ENCODE measurements at regions not wholly inside any gene's neighbourhood (a gene's known extent, or its start where the extent isn't known, plus 50 kb on each side); places are given as distances from the start of the nearest gene placed in this dataset.

DNA sequence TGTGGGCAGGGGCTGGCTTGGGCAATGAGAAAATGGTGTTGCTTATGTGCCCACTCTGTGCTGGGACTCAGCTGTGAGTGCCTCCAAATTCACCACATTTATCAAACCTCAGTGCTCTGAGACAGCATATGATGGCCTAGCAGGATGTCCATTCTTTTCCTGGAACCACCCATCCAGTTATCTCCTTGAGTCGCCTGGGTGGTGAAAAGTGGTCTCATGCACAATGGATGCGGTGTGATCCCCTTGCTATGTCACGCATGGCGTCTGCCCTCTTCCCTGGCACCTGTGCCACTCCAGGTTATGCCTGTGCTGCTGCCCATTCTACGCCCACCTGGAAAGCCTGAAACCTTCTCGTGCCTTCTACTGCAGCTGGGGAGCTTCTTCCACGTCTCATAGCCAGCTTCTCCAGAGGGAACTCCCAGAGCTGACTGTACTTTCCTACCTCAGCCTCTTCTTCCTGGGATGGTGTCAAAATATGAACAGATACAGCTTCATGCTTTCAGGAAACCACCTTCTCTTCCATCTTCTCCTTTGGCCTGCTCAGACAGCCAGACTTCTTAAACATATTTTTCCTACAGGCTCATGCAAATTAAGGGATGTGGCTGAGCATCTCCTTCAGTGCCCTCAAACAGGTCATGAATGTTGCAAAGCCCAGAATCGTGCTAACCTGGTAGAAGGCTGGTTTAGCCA lies 147.3 kb downstream of the PFKFB3 start:
- WGBS, 2 donors: 93 to 96% methylated on average over 8 of the region's 8 CpGs
- TF ChIP-seq, protein P1, sequence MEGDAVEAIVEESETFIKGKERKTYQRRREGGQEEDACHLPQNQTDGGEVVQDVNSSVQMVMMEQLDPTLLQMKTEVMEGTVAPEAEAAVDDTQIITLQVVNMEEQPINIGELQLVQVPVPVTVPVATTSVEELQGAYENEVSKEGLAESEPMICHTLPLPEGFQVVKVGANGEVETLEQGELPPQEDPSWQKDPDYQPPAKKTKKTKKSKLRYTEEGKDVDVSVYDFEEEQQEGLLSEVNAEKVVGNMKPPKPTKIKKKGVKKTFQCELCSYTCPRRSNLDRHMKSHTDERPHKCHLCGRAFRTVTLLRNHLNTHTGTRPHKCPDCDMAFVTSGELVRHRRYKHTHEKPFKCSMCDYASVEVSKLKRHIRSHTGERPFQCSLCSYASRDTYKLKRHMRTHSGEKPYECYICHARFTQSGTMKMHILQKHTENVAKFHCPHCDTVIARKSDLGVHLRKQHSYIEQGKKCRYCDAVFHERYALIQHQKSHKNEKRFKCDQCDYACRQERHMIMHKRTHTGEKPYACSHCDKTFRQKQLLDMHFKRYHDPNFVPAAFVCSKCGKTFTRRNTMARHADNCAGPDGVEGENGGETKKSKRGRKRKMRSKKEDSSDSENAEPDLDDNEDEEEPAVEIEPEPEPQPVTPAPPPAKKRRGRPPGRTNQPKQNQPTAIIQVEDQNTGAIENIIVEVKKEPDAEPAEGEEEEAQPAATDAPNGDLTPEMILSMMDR (IDR thresholded peaks at IDR 0.05): no peak
- TF ChIP-seq POLR2A (IDR thresholded peaks at IDR 0.05): no peak
- H3K4me3 ChIP-seq (ENCODE audit: low read depth, poor library complexity, severe bottlenecking): no peak overlapping the region
- intact Hi-C loops (cut with DNase I; ENCODE audit: low total_unique reads): no loop called here
- no peak for DNase-seq (ENCODE audit: low spot score in 2 of 2)

DNA sequence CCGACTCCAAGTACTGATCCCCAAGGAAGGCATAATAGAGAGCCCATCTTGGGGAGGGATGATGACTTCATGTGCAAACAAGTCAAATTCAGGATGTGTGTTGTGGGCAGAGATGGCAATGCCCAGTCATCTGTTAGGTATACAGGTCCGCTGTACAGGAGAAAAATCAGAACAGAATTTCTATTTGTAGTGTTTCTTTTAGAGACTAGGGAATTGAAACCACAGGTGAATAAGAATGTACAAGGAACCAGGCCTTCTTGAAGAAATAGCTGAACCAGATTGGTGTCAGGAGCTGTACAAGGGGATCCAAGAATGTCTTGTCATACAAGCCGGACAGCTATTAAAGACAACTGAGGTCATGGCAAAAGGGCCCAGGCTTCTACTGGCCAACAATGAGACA lies 147.9 kb downstream of the PFKFB3 start:
- no peak overlapping the region for H3K4me3 ChIP-seq (ENCODE audit: low read depth, poor library complexity, severe bottlenecking)
- 84 to 93% methylated on average over 3 of the region's 3 CpGs for WGBS, 2 donors
- TF ChIP-seq, protein P1 (IDR thresholded peaks at IDR 0.05): no peak
- TF ChIP-seq POLR2A (IDR thresholded peaks at IDR 0.05): no peak
- intact Hi-C loops (cut with DNase I; ENCODE audit: low total_unique reads): no loop called here
- DNase-seq (ENCODE audit: low spot score in 2 of 2): no peak

DNA sequence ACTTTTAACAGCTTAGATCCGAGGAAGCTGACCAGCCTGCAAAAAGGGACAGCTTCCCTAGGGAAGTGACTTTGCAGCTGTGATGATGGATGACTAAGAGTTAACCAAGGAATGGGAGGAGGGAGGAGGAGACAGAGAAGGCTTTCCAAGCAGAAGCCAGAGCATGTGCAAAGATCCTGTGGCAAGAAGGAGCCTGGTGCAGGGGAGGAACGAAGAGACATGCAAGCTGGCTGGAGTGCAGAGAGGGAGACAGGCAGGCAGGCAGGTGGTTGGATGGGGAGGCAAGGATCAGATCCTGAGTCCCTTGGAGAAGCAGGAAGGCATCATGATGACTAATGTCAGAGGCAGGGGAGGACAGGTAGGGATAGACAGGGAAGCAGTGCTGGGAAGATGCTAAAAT lies 148.8 kb downstream of the PFKFB3 start:
- WGBS, 2 donors: 69 to 83% methylated on average over 2 of the region's 2 CpGs
- DNase-seq (ENCODE audit: low spot score in 2 of 2): no peak
- no peak overlapping the region for H3K4me3 ChIP-seq (ENCODE audit: low read depth, poor library complexity, severe bottlenecking)
- no peak for TF ChIP-seq POLR2A (IDR thresholded peaks at IDR 0.05)
- TF ChIP-seq, protein P1 (IDR thresholded peaks at IDR 0.05): no peak
- intact Hi-C loops (cut with DNase I; ENCODE audit: low total_unique reads): no loop called here

DNA sequence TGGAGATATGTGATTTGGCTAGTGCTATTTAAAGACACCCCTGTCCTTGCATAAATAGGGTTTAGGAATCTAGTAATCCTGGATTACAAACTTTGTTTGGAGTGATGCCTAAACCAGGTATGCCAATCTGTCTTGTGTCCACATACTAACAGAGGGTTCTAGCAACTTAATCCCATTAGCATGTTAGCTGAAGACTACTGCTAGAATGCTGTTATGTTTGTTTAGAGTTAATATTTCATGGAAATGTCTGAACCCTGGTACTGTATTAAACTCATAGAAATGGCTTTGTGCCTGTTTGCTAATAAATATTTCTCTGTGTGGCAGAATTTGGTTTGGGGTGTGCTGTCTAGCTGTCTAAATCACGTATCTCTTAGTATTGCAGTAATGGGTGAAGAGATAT lies 150.8 kb downstream of the PFKFB3 start:
- DNase-seq (ENCODE audit: low spot score in 2 of 2): no peak
- no peak overlapping the region for H3K4me3 ChIP-seq (ENCODE audit: low read depth, poor library complexity, severe bottlenecking)
- WGBS, 2 donors: 84 to 86% methylated on average over 1 of the region's 1 CpG
- intact Hi-C loops (cut with DNase I; ENCODE audit: low total_unique reads): no loop called here
- TF ChIP-seq, protein P1 (IDR thresholded peaks at IDR 0.05): no peak
- no peak for TF ChIP-seq POLR2A (IDR thresholded peaks at IDR 0.05)

DNA sequence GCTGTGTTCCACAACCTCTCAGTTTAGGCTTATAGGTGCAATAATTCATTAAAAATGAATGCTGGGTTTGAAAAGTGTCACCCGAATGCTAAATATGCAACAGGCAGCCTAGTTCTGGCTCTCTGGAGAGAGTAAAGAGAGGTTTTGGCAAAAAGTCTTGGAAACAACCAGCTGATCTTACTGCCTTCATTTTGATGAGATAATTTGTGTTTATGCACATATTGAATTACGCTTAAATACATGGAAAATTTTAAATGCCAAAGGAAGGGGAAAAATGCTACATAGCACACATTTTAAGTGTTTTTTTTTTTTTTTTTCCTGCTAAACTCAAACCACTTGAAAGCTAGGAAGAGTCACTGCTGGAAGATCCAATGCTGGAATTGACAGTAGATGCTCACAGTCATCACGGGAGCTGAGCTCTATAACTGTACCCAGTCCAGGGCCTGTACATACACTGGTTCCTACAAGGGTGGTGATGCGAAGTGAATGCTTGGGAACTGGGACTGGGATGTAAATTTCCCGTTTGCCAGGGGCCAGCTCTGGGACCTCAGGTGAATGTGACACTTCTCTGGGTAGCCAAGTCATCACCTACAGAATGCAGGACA lies 151.5 kb downstream of the PFKFB3 start:
- no peak for DNase-seq (ENCODE audit: low spot score in 2 of 2)
- WGBS, 2 donors: 75 to 80% methylated on average over 5 of the region's 5 CpGs
- H3K4me3 ChIP-seq (ENCODE audit: low read depth, poor library complexity, severe bottlenecking): no peak overlapping the region
- intact Hi-C loops (cut with DNase I; ENCODE audit: low total_unique reads): no loop called here
- TF ChIP-seq, protein P1 (IDR thresholded peaks at IDR 0.05): no peak
